Calu3 (cell line): ENCODE measurements at regions not wholly inside any gene's neighbourhood (a gene's known extent, or its start where the extent isn't known, plus 50 kb on each side); places are given as distances from the start of the nearest gene placed in this dataset.
A peak's percentile ranks its signal among the peaks of the same experiment; 100 is the strongest.

Source experiments
- BruUV-seq: library from RNA; stranded (reverse); fragments of 400-500 nt; replicated peaks from 2 replicates; lab custom pipeline; 2021; lab: Mats Ljungman, UMichigan
- CTCF ChIA-PET: fragments of 300-600 bp; sonication (Branson Sonifier 250); formaldehyde crosslinking; loops from one replicate; lab custom pipeline; 2022; ENCODE audit warnings: antibody characterized with exemption; lab: Charles Lee
- DNase-seq: peaks from one replicate; pipeline ENCODE4 v3.0.0; 2022
- H3K27ac Mint-ChIP-seq: one replicate; pipeline ENCODE4 v1.8.0; 2022; ENCODE audit warnings: mixed read lengths; ENCODE audit not compliant: unreplicated experiment
- H3K27me3 Mint-ChIP-seq: one replicate; pipeline ENCODE4 v1.8.0; 2022; ENCODE audit warnings: mixed read lengths; ENCODE audit not compliant: unreplicated experiment
- H3K36me3 Mint-ChIP-seq: one replicate; pipeline ENCODE4 v1.8.0; 2022; ENCODE audit warnings: mild to moderate bottlenecking, moderate library complexity, mixed read lengths; ENCODE audit not compliant: insufficient read depth, unreplicated experiment
- H3K4me1 Mint-ChIP-seq: one replicate; pipeline ENCODE4 v1.8.0; 2022; ENCODE audit warnings: mild to moderate bottlenecking, low read depth, mixed read lengths; ENCODE audit not compliant: unreplicated experiment
- H3K4me3 Mint-ChIP-seq: one replicate; pipeline ENCODE4 v1.8.0; 2022; ENCODE audit warnings: mild to moderate bottlenecking, low read depth, moderate library complexity, mixed read lengths; ENCODE audit not compliant: unreplicated experiment
- H3K9me3 Mint-ChIP-seq: one replicate; pipeline ENCODE4 v1.8.0; 2022; ENCODE audit warnings: low read depth, mixed read lengths; ENCODE audit not compliant: unreplicated experiment
- intact Hi-C: fragments of 100-400 bp; cut with micrococcal nuclease; formaldehyde crosslinking; loops from one replicate; pipeline ENCODE4 v1.10.0; 2022; ENCODE audit not compliant: unreplicated experiment
- TF ChIP-seq, protein P1 (sequence below): fragments of 200-600 bp; IDR thresholded peaks from one replicate; pipeline ENCODE4 v1.8.0; 2022; ENCODE audit warnings: antibody characterized with exemption; ENCODE audit not compliant: unreplicated experiment

DNA sequence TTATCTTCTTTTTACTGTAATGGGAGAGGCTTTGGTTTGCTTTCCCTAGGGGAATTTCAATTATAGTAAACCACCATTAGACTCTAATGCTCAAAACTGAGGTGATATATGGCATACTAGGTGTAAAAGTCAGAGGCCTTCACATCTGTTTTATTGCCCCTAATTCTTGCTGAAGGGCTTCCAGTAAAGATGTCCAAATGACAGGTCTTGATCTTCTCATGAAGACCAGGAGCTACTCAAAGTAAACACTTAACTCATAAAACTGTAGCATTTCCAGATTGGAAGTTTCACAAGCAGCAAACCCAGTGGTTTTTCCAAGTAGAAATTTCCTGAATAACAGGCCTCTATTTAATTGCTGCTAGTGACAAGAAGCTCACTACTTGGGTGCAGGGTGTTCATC lies 286.8 kb downstream of the RBM43 start:
- no peaks in the 10 kb centered on the region for H3K27me3 Mint-ChIP-seq
- H3K4me3 Mint-ChIP-seq: no peak overlapping the region
- no TSS peak for BruUV-seq
- CTCF ChIA-PET: no interaction called here
- H3K36me3 Mint-ChIP-seq: peaks cover 7% of the 10 kb centered on the region
- peaks cover 28% of the 10 kb centered on the region for H3K4me1 Mint-ChIP-seq
- no peak overlapping the region for H3K27ac Mint-ChIP-seq
- intact Hi-C loops: no loop called here
- TF ChIP-seq, protein P1, sequence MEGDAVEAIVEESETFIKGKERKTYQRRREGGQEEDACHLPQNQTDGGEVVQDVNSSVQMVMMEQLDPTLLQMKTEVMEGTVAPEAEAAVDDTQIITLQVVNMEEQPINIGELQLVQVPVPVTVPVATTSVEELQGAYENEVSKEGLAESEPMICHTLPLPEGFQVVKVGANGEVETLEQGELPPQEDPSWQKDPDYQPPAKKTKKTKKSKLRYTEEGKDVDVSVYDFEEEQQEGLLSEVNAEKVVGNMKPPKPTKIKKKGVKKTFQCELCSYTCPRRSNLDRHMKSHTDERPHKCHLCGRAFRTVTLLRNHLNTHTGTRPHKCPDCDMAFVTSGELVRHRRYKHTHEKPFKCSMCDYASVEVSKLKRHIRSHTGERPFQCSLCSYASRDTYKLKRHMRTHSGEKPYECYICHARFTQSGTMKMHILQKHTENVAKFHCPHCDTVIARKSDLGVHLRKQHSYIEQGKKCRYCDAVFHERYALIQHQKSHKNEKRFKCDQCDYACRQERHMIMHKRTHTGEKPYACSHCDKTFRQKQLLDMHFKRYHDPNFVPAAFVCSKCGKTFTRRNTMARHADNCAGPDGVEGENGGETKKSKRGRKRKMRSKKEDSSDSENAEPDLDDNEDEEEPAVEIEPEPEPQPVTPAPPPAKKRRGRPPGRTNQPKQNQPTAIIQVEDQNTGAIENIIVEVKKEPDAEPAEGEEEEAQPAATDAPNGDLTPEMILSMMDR: no peak
- H3K9me3 Mint-ChIP-seq: no peaks in the 10 kb centered on the region
- DNase-seq: no peak

- CTCF ChIA-PET: no interaction called here
- BruUV-seq: no TSS peak
- intact Hi-C loops: no loop called here
- peaks cover 7% of the 10 kb centered on the region for H3K36me3 Mint-ChIP-seq
- no peak overlapping the region for H3K27ac Mint-ChIP-seq
- no peak overlapping the region for H3K4me3 Mint-ChIP-seq
- no peaks in the 10 kb centered on the region for H3K9me3 Mint-ChIP-seq
- no peaks in the 10 kb centered on the region for H3K27me3 Mint-ChIP-seq
- peaks cover 28% of the 10 kb centered on the region for H3K4me1 Mint-ChIP-seq
- TF ChIP-seq, protein P1: no peak
- DNase-seq: no peak
Observed at GRCh38 chr2:150974234-150974633, 287.4 kb downstream of the RBM43 start.

- BruUV-seq: no TSS peak
- TF ChIP-seq, protein P1: no peak
- intact Hi-C loops: no loop called here
- peaks cover 7% of the 10 kb centered on the region for H3K36me3 Mint-ChIP-seq
- peaks cover 28% of the 10 kb centered on the region for H3K4me1 Mint-ChIP-seq
- H3K27ac Mint-ChIP-seq: peak overlapping the region; percentile 92
- peak overlapping the region; percentile 56 for H3K4me3 Mint-ChIP-seq
- H3K9me3 Mint-ChIP-seq: no peaks in the 10 kb centered on the region
- H3K27me3 Mint-ChIP-seq: no peaks in the 10 kb centered on the region
- peak; percentile 31 for DNase-seq
- CTCF ChIA-PET: interaction anchor here (0.6 to 1.2 kb wide), 2 partner anchors 25 to 47 kb away, joined by 3 read pairs; no protein-coding TSS in a partner anchor
Observed at GRCh38 chr2:150971910-150972309, 289.8 kb downstream of the RBM43 start.

DNA sequence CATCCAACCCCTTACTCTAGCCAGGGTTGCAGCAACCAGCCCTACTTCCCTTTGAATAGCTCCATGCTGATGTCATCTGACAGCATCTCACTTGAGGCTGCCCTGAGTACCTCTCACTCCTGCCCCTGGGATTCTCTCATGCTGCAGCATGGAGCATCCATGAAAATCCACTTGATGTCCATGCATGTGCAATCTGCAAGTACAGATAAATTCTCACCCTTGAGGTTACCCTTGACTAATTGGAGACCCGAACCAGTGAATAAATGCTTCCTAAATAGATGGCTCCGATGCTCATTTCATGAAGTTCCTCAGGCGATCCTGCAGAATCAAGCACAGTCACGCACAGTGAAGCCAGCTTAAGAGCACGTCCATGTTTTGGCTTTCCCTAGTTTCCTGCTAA lies 298.3 kb downstream of the RBM43 start:
- no peak overlapping the region for H3K4me3 Mint-ChIP-seq
- H3K27ac Mint-ChIP-seq: no peak overlapping the region
- H3K27me3 Mint-ChIP-seq: no peaks in the 10 kb centered on the region
- H3K4me1 Mint-ChIP-seq: no peaks in the 10 kb centered on the region
- no TSS peak for BruUV-seq
- TF ChIP-seq, protein P1: no peak
- CTCF ChIA-PET: no interaction called here
- DNase-seq: no peak
- no peaks in the 10 kb centered on the region for H3K36me3 Mint-ChIP-seq
- intact Hi-C loops: no loop called here
- H3K9me3 Mint-ChIP-seq: no peaks in the 10 kb centered on the region
